Osteoblast (primary cell): ENCODE measurements at regions not wholly inside any gene's neighbourhood (a gene's known extent, or its start where the extent isn't known, plus 50 kb on each side); places are given as distances from the start of the nearest gene placed in this dataset.
A peak's percentile ranks its signal among the peaks of the same experiment; 100 is the strongest.

ENCODE experiments used
- DNase-seq: peaks from one replicate; pipeline ENCODE4 v3.0.0; 2011; ENCODE audit warnings: low spot score, mixed read lengths; ENCODE audit not compliant: insufficient read length; ENCODE audit errors: missing footprints
- H2AFZ ChIP-seq: 2 replicates; pipeline ENCODE4 v1.6.0; 2011; ENCODE audit warnings: mild to moderate bottlenecking, low read length
- H3K27ac ChIP-seq: 2 replicates; pipeline ENCODE4 v1.5.1; 2011; ENCODE audit warnings: mild to moderate bottlenecking, low read depth, low read length, moderate library complexity
- H3K27me3 ChIP-seq: 2 replicates; pipeline ENCODE4 v1.6.0; 2012; ENCODE audit warnings: mild to moderate bottlenecking, control low read depth, inconsistent platforms, low read length, moderate library complexity; ENCODE audit not compliant: insufficient read depth
- H3K36me3 ChIP-seq: 2 replicates; pipeline ENCODE4 v1.5.1; 2011; ENCODE audit warnings: mild to moderate bottlenecking, low read length, control low read depth, moderate library complexity; ENCODE audit not compliant: insufficient read depth
- H3K4me1 ChIP-seq: 2 replicates; pipeline ENCODE4 v1.5.1; 2011; ENCODE audit warnings: mild to moderate bottlenecking, low read length, control low read depth, moderate library complexity; ENCODE audit not compliant: insufficient read depth
- H3K4me2 ChIP-seq: 2 replicates; pipeline ENCODE4 v1.6.0; 2011; ENCODE audit warnings: mild to moderate bottlenecking, low read length; ENCODE audit not compliant: insufficient read depth
- H3K4me3 ChIP-seq: fragments of 200-600 bp; sonication (generic); 3 replicates; pipeline ENCODE4 v1.5.1; 2012; ENCODE audit warnings: mild to moderate bottlenecking, low read length, inconsistent platforms; ENCODE audit not compliant: insufficient read depth
- H3K79me2 ChIP-seq: 2 replicates; pipeline ENCODE4 v1.6.0; 2012; ENCODE audit warnings: mild to moderate bottlenecking, low read length, control low read depth, inconsistent platforms; ENCODE audit not compliant: insufficient read depth
- H3K9me3 ChIP-seq: 2 replicates; pipeline ENCODE4 v1.5.1; 2011; ENCODE audit warnings: low read depth, low read length, control low read depth
- H4K20me1 ChIP-seq: 2 replicates; pipeline ENCODE4 v1.6.0; 2012; ENCODE audit warnings: mild to moderate bottlenecking, low read length, control low read depth; ENCODE audit not compliant: insufficient read depth
- TF ChIP-seq, protein P1 (sequence below): IDR thresholded peaks from 2 replicates; pipeline ENCODE4 v1.5.1; 2011; ENCODE audit warnings: mild to moderate bottlenecking, low read depth, low read length, moderate library complexity; ENCODE audit errors: extremely low read depth

- Histone ChIP-seq H3K27me3 (no peaks in the 10 kb centered on the region), H3K4me3 (no peak overlapping the region), H3K9me3 (no peaks in the 10 kb centered on the region), H3K36me3 (no peaks in the 10 kb centered on the region), H3K27ac (no peak overlapping the region), H3K4me1 (peaks cover 12% of the 10 kb centered on the region), H3K4me2 (no peak overlapping the region), H2AFZ (no peak overlapping the region), H3K79me2 (no peaks in the 10 kb centered on the region), H4K20me1 (no peaks in the 10 kb centered on the region)
- DNase-seq, result no peak
- TF ChIP-seq, protein P1, sequence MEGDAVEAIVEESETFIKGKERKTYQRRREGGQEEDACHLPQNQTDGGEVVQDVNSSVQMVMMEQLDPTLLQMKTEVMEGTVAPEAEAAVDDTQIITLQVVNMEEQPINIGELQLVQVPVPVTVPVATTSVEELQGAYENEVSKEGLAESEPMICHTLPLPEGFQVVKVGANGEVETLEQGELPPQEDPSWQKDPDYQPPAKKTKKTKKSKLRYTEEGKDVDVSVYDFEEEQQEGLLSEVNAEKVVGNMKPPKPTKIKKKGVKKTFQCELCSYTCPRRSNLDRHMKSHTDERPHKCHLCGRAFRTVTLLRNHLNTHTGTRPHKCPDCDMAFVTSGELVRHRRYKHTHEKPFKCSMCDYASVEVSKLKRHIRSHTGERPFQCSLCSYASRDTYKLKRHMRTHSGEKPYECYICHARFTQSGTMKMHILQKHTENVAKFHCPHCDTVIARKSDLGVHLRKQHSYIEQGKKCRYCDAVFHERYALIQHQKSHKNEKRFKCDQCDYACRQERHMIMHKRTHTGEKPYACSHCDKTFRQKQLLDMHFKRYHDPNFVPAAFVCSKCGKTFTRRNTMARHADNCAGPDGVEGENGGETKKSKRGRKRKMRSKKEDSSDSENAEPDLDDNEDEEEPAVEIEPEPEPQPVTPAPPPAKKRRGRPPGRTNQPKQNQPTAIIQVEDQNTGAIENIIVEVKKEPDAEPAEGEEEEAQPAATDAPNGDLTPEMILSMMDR, result no peak
Measured at GRCh38 chr1:170316270-170316669, 170.5 kb downstream of the NTMT2 start.

- H3K4me3 ChIP-seq, result no peak overlapping the region
- TF ChIP-seq, protein P1, result no peak
- H3K27ac ChIP-seq, result peak overlapping the region; percentile 3
- H3K4me1 ChIP-seq, result peaks cover 12% of the 10 kb centered on the region
- no peaks in the 10 kb centered on the region for H4K20me1 ChIP-seq
- no peak overlapping the region for H3K4me2 ChIP-seq
- no peaks in the 10 kb centered on the region for H3K79me2 ChIP-seq
- H3K36me3 ChIP-seq, result no peaks in the 10 kb centered on the region
- H3K27me3 ChIP-seq, result no peaks in the 10 kb centered on the region
- no peak overlapping the region for H2AFZ ChIP-seq
- no peak for DNase-seq
- H3K9me3 ChIP-seq, result no peaks in the 10 kb centered on the region
Measured at GRCh38 chr1:170318141-170318540, 172.4 kb downstream of the NTMT2 start.

GRCh38 chr1:170318736-170319135 is 173.0 kb downstream of the NTMT2 start:
- Histone ChIP-seq H3K36me3 (no peaks in the 10 kb centered on the region), H3K4me3 (no peak overlapping the region), H3K4me1 (peaks cover 12% of the 10 kb centered on the region), H3K4me2 (no peak overlapping the region), H2AFZ (no peak overlapping the region), H3K9me3 (no peaks in the 10 kb centered on the region), H3K79me2 (no peaks in the 10 kb centered on the region), H4K20me1 (no peaks in the 10 kb centered on the region), H3K27me3 (no peaks in the 10 kb centered on the region), H3K27ac (peak overlapping the region; percentile 3)
- TF ChIP-seq, protein P1, result no peak
- peak; percentile 38 for DNase-seq

DNA sequence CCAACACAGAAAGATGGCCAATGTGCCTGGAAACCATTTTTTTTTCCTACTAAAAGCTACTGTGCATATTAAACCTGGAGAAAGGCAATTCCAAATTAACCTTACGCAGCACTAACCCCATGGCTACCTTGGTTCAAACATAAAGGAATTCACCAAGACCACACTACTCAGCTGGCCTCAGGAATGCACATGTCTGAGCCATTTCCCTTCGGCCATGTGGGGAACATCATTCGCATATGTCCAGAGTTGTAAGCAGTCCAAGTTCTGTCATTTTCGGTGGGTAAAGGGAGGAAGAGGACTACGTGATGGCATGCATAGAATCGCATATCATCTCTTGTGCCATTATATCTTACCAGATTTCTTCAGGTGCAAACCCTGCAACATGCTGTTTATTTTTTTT is 175.4 kb downstream of the NTMT2 start:
- H2AFZ ChIP-seq, result no peak overlapping the region
- H3K27ac ChIP-seq, result no peak overlapping the region
- no peaks in the 10 kb centered on the region for H3K36me3 ChIP-seq
- H3K27me3 ChIP-seq, result no peaks in the 10 kb centered on the region
- H3K4me2 ChIP-seq, result no peak overlapping the region
- H3K4me3 ChIP-seq, result no peak overlapping the region
- peak; percentile 39 for DNase-seq
- no peaks in the 10 kb centered on the region for H3K9me3 ChIP-seq
- no peaks in the 10 kb centered on the region for H3K79me2 ChIP-seq
- TF ChIP-seq, protein P1, result no peak
- H4K20me1 ChIP-seq, result no peaks in the 10 kb centered on the region
- peaks cover 10% of the 10 kb centered on the region for H3K4me1 ChIP-seq
